H1 (cell line): ENCODE measurements at regions not wholly inside any gene's neighbourhood (a gene's known extent, or its start where the extent isn't known, plus 50 kb on each side); places are given as distances from the start of the nearest gene placed in this dataset.
A peak's percentile ranks its signal among the peaks of the same experiment; 100 is the strongest.

ENCODE experiments used
- CTCF ChIA-PET: fragments of 300-600 bp; sonication (Branson Sonifier 250); formaldehyde crosslinking; loops from one replicate; lab custom pipeline; 2021; ENCODE audit not compliant: partially characterized antibody; lab: Charles Lee
- POLR2A ChIA-PET: fragments of 300-600 bp; sonication (Branson Sonifier 250); formaldehyde crosslinking; loops from one replicate; lab custom pipeline; 2021; ENCODE audit warnings: inconsistent platforms; ENCODE audit not compliant: partially characterized antibody; lab: Charles Lee
- DNase-seq, 2 experiments: peaks; one replicate each; pipeline versions ENCODE4 v3.0.0 to v3.0.0-alpha.2; 2010 to 2022; ENCODE audit warnings: low spot score in 2 of 2, low read depth in 1 of 2, mixed read lengths in 1 of 2
- FAIRE-seq: peaks from 2 replicates; lab custom pipeline; 2011; peaks lifted over from hg19 to GRCh38; lab: Jason Lieb, UNC
- H2AFZ ChIP-seq: 2 replicates; pipeline ENCODE4 v1.8.1; 2012; ENCODE audit warnings: low read length, inconsistent platforms
- H2AK5ac ChIP-seq: 2 replicates; pipeline ENCODE4 v1.6.1; 2013; ENCODE audit warnings: low read depth, low read length
- H2BK120ac ChIP-seq: replicated peaks from 2 replicates; pipeline ENCODE3; 2013; ENCODE audit warnings: low read depth, low read length, inconsistent platforms
- H2BK12ac ChIP-seq: 2 replicates; pipeline ENCODE4 v1.6.1; 2013; ENCODE audit warnings: low read depth, low read length
- H2BK15ac ChIP-seq: 2 replicates; pipeline ENCODE4 v1.6.1; 2013; ENCODE audit warnings: low read length
- H2BK20ac ChIP-seq: 2 replicates; pipeline ENCODE4 v1.6.1; 2013; ENCODE audit warnings: low read length
- H2BK5ac ChIP-seq: 2 replicates; pipeline ENCODE4 v1.6.1; 2013; ENCODE audit warnings: low read depth, low read length
- H3K14ac ChIP-seq: 2 replicates; pipeline ENCODE4 v1.6.1; 2013; ENCODE audit warnings: inconsistent platforms; ENCODE audit not compliant: insufficient read length
- H3K18ac ChIP-seq: 2 replicates; pipeline ENCODE4 v1.6.1; 2013; ENCODE audit warnings: low read length; ENCODE audit errors: extremely low read depth
- H3K23ac ChIP-seq: 2 replicates; pipeline ENCODE4 v1.6.1; 2013; ENCODE audit warnings: inconsistent platforms; ENCODE audit not compliant: insufficient read length
- H3K23me2 ChIP-seq: 2 replicates; pipeline ENCODE4 v1.6.1; 2013; ENCODE audit warnings: low read depth, low read length
- H3K27ac ChIP-seq: 2 replicates; pipeline ENCODE4 v1.6.1; 2011; ENCODE audit warnings: low read depth, low read length, inconsistent platforms
- H3K27me3 ChIP-seq, 4 experiments: replicated peaks in 1 of 4; 1 replicate in 1 of 4; 2 replicates in 3 of 4; pipeline versions ENCODE4 v1.6.1 to v1.8.1; 2011 to 2013; ENCODE audit warnings: low read length in 3 of 4, mild to moderate bottlenecking in 3 of 4, inconsistent platforms in 2 of 4, mixed read lengths in 2 of 4, moderate library complexity in 1 of 4; ENCODE audit not compliant: control insufficient read depth in 3 of 4, insufficient read depth in 3 of 4; ENCODE audit errors: extremely low read depth in 1 of 4
- H3K36me3 ChIP-seq, 4 experiments: 2 replicates each; pipeline versions ENCODE4 v1.6.1 to v1.8.1; 2011 to 2013; ENCODE audit warnings: mild to moderate bottlenecking in 4 of 4, low read length in 3 of 4, moderate library complexity in 2 of 4, control low read depth in 1 of 4, inconsistent platforms in 1 of 4; ENCODE audit not compliant: insufficient read depth in 4 of 4, control insufficient read depth in 2 of 4
- H3K4ac ChIP-seq: replicated peaks from 2 replicates; pipeline ENCODE3; 2013; ENCODE audit warnings: low read length, low read depth, mixed read lengths, inconsistent platforms; ENCODE audit not compliant: insufficient read length
- H3K4me1 ChIP-seq, 4 experiments: replicated peaks in 1 of 4; 1 replicate in 1 of 4; 2 replicates in 3 of 4; pipeline versions ENCODE4 v1.6.1 to v1.8.1; 2011 to 2013; ENCODE audit warnings: low read length in 3 of 4, inconsistent platforms in 2 of 4, mixed read lengths in 1 of 4; ENCODE audit not compliant: insufficient read depth in 4 of 4, control insufficient read depth in 3 of 4
- H3K4me2 ChIP-seq, 2 experiments: 2 replicates each; pipeline versions ENCODE4 v1.6.1 to v1.8.1; 2011 to 2013; ENCODE audit warnings: low read depth in 2 of 2, low read length in 2 of 2, control low read depth in 1 of 2, inconsistent platforms in 1 of 2, mild to moderate bottlenecking in 1 of 2; ENCODE audit not compliant: insufficient read depth in 1 of 2
- H3K4me3 ChIP-seq, 4 experiments: fragments of 200-600, 300-600 bp in 1 of 4; sonication (generic), shearing (Covaris generic), sonication (Bioruptor Twin) in 1 of 4; 2 replicates each; pipeline versions ENCODE4 v1.5.1 to v1.8.1; 2011 to 2016; ENCODE audit warnings: low read length in 4 of 4, low read depth in 3 of 4, control low read depth in 2 of 4, inconsistent platforms in 2 of 4, mild to moderate bottlenecking in 2 of 4, mixed read lengths in 1 of 4, moderate library complexity in 1 of 4; ENCODE audit not compliant: insufficient read depth in 2 of 4; ENCODE audit errors: extremely low read depth in 1 of 4
- H3K56ac ChIP-seq: replicated peaks from 2 replicates; pipeline ENCODE3; 2013; ENCODE audit warnings: low read depth, mild to moderate bottlenecking, mixed read lengths, low read length, inconsistent platforms; ENCODE audit not compliant: insufficient read length
- H3K79me1 ChIP-seq: 2 replicates; pipeline ENCODE4 v1.6.1; 2013; ENCODE audit warnings: low read depth, low read length, control low read depth
- H3K79me2 ChIP-seq, 2 experiments: 2 replicates each; pipeline versions ENCODE4 v1.6.1 to v1.8.1; 2012 to 2013; ENCODE audit warnings: low read length in 2 of 2, mild to moderate bottlenecking in 2 of 2, inconsistent platforms in 1 of 2; ENCODE audit not compliant: insufficient read depth in 2 of 2, control insufficient read depth in 1 of 2
- H3K9ac ChIP-seq, 4 experiments: replicated peaks in 1 of 4; 1 replicate in 1 of 4; 2 replicates in 3 of 4; pipeline versions ENCODE4 v1.6.1 to v1.8.1; 2011 to 2013; ENCODE audit warnings: low read depth in 3 of 4, low read length in 3 of 4, control low read depth in 2 of 4, mild to moderate bottlenecking in 2 of 4, moderate library complexity in 2 of 4, inconsistent platforms in 1 of 4; ENCODE audit errors: extremely low read depth in 1 of 4
- H3K9me3 ChIP-seq, 2 experiments: 2 replicates each; pipeline versions ENCODE4 v1.6.1 to v1.8.1; 2012 to 2013; ENCODE audit warnings: mild to moderate bottlenecking in 2 of 2, moderate library complexity in 2 of 2, control low read depth in 1 of 2, inconsistent platforms in 1 of 2, low read depth in 1 of 2, low read length in 1 of 2, mixed read lengths in 1 of 2; ENCODE audit not compliant: insufficient read depth in 2 of 2
- H4K20me1 ChIP-seq, 2 experiments: replicated peaks in 1 of 2; 2 replicates each; pipeline versions ENCODE3 to v1.8.1; 2011 to 2013; ENCODE audit warnings: inconsistent platforms in 2 of 2, low read length in 2 of 2, mild to moderate bottlenecking in 1 of 2; ENCODE audit not compliant: insufficient read depth in 2 of 2, control insufficient read depth in 1 of 2
- H4K5ac ChIP-seq: 2 replicates; pipeline ENCODE4 v1.6.1; 2013; ENCODE audit warnings: low read length, low read depth, mixed read lengths, inconsistent platforms; ENCODE audit not compliant: insufficient read length
- H4K8ac ChIP-seq: 2 replicates; pipeline ENCODE4 v1.8.0; 2013; ENCODE audit warnings: mild to moderate bottlenecking, moderate library complexity, low read length, inconsistent platforms; ENCODE audit not compliant: insufficient read depth; ENCODE audit errors: extremely low read depth
- H4K91ac ChIP-seq: replicated peaks from 2 replicates; pipeline ENCODE3; 2013; ENCODE audit warnings: low read length, mixed read lengths, inconsistent platforms; ENCODE audit not compliant: insufficient read length
- GABPA ChIP-seq: IDR thresholded peaks from 2 replicates; pipeline ENCODE4 v1.6.1; 2011; ENCODE audit warnings: mild to moderate bottlenecking, low read length, moderate library complexity, borderline replicate concordance; ENCODE audit not compliant: insufficient read depth
- GTF2F1 ChIP-seq: IDR thresholded peaks from 2 replicates; pipeline ENCODE4 v1.6.1; 2012; ENCODE audit warnings: low read depth, low read length, improper control_type of control experiment, borderline replicate concordance
- HDAC2 ChIP-seq, 2 experiments: fragments of 300-600 bp in 1 of 2; sonication (generic) in 1 of 2; IDR thresholded peaks; 2 replicates each; pipeline ENCODE4 v1.6.1; 2011 to 2012; ENCODE audit warnings: low read depth in 2 of 2, low read length in 2 of 2, mild to moderate bottlenecking in 2 of 2, moderate library complexity in 2 of 2, borderline replicate concordance in 1 of 2, inconsistent platforms in 1 of 2
- JUN ChIP-seq: IDR thresholded peaks from 2 replicates; pipeline ENCODE4 v1.6.1; 2011; ENCODE audit warnings: low read depth, mild to moderate bottlenecking, improper control_type of control experiment, low read length
- KDM5A ChIP-seq: fragments of 200-600 bp; IDR thresholded peaks from 2 replicates; pipeline ENCODE4 v1.7.1; 2012; ENCODE audit warnings: mild to moderate bottlenecking, low read length, inconsistent platforms, mixed read lengths
- MAX ChIP-seq: IDR thresholded peaks from 2 replicates; pipeline ENCODE4 v1.6.1; 2012; ENCODE audit warnings: inconsistent platforms
- POLR2AphosphoS5 ChIP-seq: IDR thresholded peaks from 2 replicates; pipeline ENCODE4 v1.6.1; 2011; ENCODE audit warnings: low read depth, low read length
- RXRA ChIP-seq: IDR thresholded peaks from 2 replicates; pipeline ENCODE4 v1.6.1; 2011; ENCODE audit warnings: low read depth, mild to moderate bottlenecking, low read length, moderate library complexity; ENCODE audit not compliant: insufficient read depth
- SP4 ChIP-seq: IDR thresholded peaks from 2 replicates; pipeline ENCODE4 v1.6.1; 2012; ENCODE audit warnings: low read length, inconsistent platforms
- TEAD4 ChIP-seq: IDR thresholded peaks from 2 replicates; pipeline ENCODE4 v1.6.1; 2012; ENCODE audit warnings: low read depth, low read length, inconsistent platforms, mixed read lengths
- USF2 ChIP-seq: IDR thresholded peaks from 2 replicates; pipeline ENCODE4 v1.6.1; 2011; ENCODE audit warnings: low read length, improper control_type of control experiment
- WGBS, 2 experiments: shearing (Covaris generic) in 1 of 2; methylation state at CpG; one replicate each; pipeline versions ENCODE4 v1.1.6 to v1.1.7; 2013 to 2015; ENCODE audit warnings: low lambda C conversion rate in 2 of 2, mixed read lengths in 2 of 2, inconsistent platforms in 1 of 2, low coverage in 1 of 2, missing lambda C conversion rate in 1 of 2; ENCODE audit not compliant: insufficient replicate concordance in 2 of 2, insufficient coverage in 1 of 2, insufficient read length in 1 of 2; ENCODE audit errors: extremely low coverage in 1 of 2, missing lambda C conversion rate in 1 of 2; 5-methylcytosine and 5-hydroxymethylcytosine counted together

GRCh38 chrX:12065251-12065650, 73.0 kb upstream of the FRMPD4 start:
- no peak overlapping the region for H3K4ac ChIP-seq
- peak; percentile 66 for FAIRE-seq
- 94% methylated on average over 5 of the region's 5 CpGs; no CpG with 5 or more reads in 1 of the 2 experiments for WGBS, 2 experiments

More at GRCh38 chrX:12065251-12065650, 73.0 kb upstream of the FRMPD4 start:
- Histone ChIP-seq H3K27ac (no peak overlapping the region), H3K9ac (no peak overlapping the region), H3K79me2 (no peaks in the 10 kb centered on the region), H2BK20ac (no peak overlapping the region), H4K20me1 (no peaks in the 10 kb centered on the region), H3K4me3 (no peak overlapping the region), H3K56ac (no peak overlapping the region), H3K79me1 (no peaks in the 10 kb centered on the region), H3K4me1 (no peaks in the 10 kb centered on the region), H4K91ac (no peak overlapping the region), H3K36me3 (no peaks in the 10 kb centered on the region), H3K4me2 (no peak overlapping the region), H2AFZ (no peak overlapping the region), H3K23me2 (no peaks in the 10 kb centered on the region), H2BK15ac (no peak overlapping the region), H3K18ac (no peak overlapping the region), H3K9me3 (no peaks in the 10 kb centered on the region), H4K5ac (no peak overlapping the region), H2BK120ac (no peak overlapping the region), H4K8ac (no peak overlapping the region), H3K14ac (no peak overlapping the region), H2AK5ac (no peak overlapping the region), H2BK12ac (no peak overlapping the region), H3K23ac (no peak overlapping the region), H3K27me3 (no peaks in the 10 kb centered on the region), H2BK5ac (no peak overlapping the region)
- POLR2A ChIA-PET, result no interaction called here
- no peak for TF ChIP-seq RXRA
- TF ChIP-seq POLR2AphosphoS5, result no peak
- no peak for TF ChIP-seq TEAD4
- no peak for TF ChIP-seq KDM5A
- no peak for TF ChIP-seq GABPA
- TF ChIP-seq HDAC2 (IDR thresholded peaks at IDR 0.05; ENCODE audit: borderline replicate concordance in 1 of 2, low read depth in 2 of 2, low read length in 2 of 2), result no peak
- TF ChIP-seq MAX, result no peak
- TF ChIP-seq GTF2F1, result no peak
- TF ChIP-seq SP4, result no peak
- TF ChIP-seq USF2, result no peak
- TF ChIP-seq JUN, result no peak
- CTCF ChIA-PET, result interaction anchor here (0.6 to 0.9 kb wide), 2 partner anchors 284 to 1681 kb away, joined by 3 read pairs; no protein-coding TSS in a partner anchor
- DNase-seq, result peak; percentile 3 to 41
